ENCODE measurements at regions not wholly inside any gene's neighbourhood (a gene's known extent, or its start where the extent isn't known, plus 50 kb on each side); places are given as distances from the start of the nearest gene placed in this dataset.

- Histone ChIP-seq H3K18ac (ENCODE audit: insufficient read length, low read depth, low read length) (no peak overlapping the region), H2BK120ac (ENCODE audit: low read depth, low read length, poor library complexity, severe bottlenecking) (no peak overlapping the region), H3T11ph (ENCODE audit: low read length) (no peak overlapping the region), H3K27ac (ENCODE audit: insufficient read length, low read depth, low read length) (no peak overlapping the region), H3K9ac (ENCODE audit: extremely low read depth, insufficient read length, low read length) (no peak overlapping the region), H3K23ac (ENCODE audit: insufficient read length, low read depth, low read length) (no peak overlapping the region), H4K91ac (ENCODE audit: insufficient read length, low read depth, low read length) (no peak overlapping the region), H3K79me2 (ENCODE audit: insufficient read depth, low read length) (no peaks in the 10 kb centered on the region), H3K79me1 (ENCODE audit: insufficient read depth, low read depth, low read length, poor library complexity, severe bottlenecking) (no peaks in the 10 kb centered on the region), H2AFZ (ENCODE audit: low read length) (no peak overlapping the region), H3K56ac (ENCODE audit: insufficient read length, low read depth, low read length) (no peak overlapping the region), H2BK12ac (ENCODE audit: insufficient read length, low read depth, low read length) (no peak overlapping the region), H3K14ac (ENCODE audit: insufficient read depth, low read length) (no peak overlapping the region), H2BK20ac (ENCODE audit: low read depth, low read length, poor library complexity, severe bottlenecking) (no peak overlapping the region), H3K4ac (ENCODE audit: low read depth, low read length) (no peak overlapping the region), H4K20me1 (ENCODE audit: control insufficient read depth, insufficient read depth, insufficient read length) (no peaks in the 10 kb centered on the region), H2AK5ac (ENCODE audit: insufficient read length, low read length) (no peak overlapping the region), H3K4me1 (ENCODE audit: insufficient read depth, low read length) (no peaks in the 10 kb centered on the region), H4K5ac (ENCODE audit: insufficient read length, low read depth, low read length) (no peak overlapping the region), H2BK15ac (ENCODE audit: low read depth, low read length) (no peak overlapping the region), H3K27me3 (ENCODE audit: insufficient read depth, low read length) (no peaks in the 10 kb centered on the region), H3K9me3 (ENCODE audit: control insufficient read depth, low read depth, low read length) (peaks cover 18% of the 10 kb centered on the region), H2BK5ac (ENCODE audit: insufficient read length, low read length) (no peak overlapping the region), H3K23me2 (ENCODE audit: insufficient read length, low read depth, low read length, poor library complexity, severe bottlenecking) (no peaks in the 10 kb centered on the region), H4K8ac (replicated peaks; ENCODE audit: insufficient read length, low read depth, low read length) (no peak overlapping the region), H3K4me2 (ENCODE audit: insufficient read depth, insufficient read length, low read length) (no peak overlapping the region)
- TF ChIP-seq CTCF (conservative IDR thresholded peaks at IDR 0.05) = no peak
- WGBS (ENCODE audit: extremely low coverage, insufficient read length, low lambda C conversion rate) = no CpG with 5 or more reads among the region's 2 CpGs
- Mint-ChIP-seq H3K9me3 (peaks cover 72 to 75% of the 10 kb centered on the region in 2 experiments), H3K27ac (no peak overlapping the region), H3K27me3 (ENCODE audit: low read depth) (0 out of 2 replicates have a peak, but pooled peaks cover 2% of the 10 kb centered on the region), H3K4me1 (no peaks in the 10 kb centered on the region), H3K36me3 (ENCODE audit: insufficient read depth in 1 of 3, low read depth in 3 of 3) (peaks cover 23 to 60% (median 49%) of the 10 kb centered on the region in 3 experiments), H3K4me3 (no peak overlapping the region)
- DNase-seq = no peak
These were observed 609.0 kb downstream of the KCNH5 start for GRCh38 chr14:62436261-62436660.

Data from H9 (cell line).